ENCODE measurements at regions not wholly inside any gene's neighbourhood (a gene's known extent, or its start where the extent isn't known, plus 50 kb on each side); places are given as distances from the start of the nearest gene placed in this dataset.
"Not testable (repeated sequence)": the region's sequence is repeated elsewhere in the genome, so short reads cannot be mapped to it uniquely, and the experiment has no call there.

DNA sequence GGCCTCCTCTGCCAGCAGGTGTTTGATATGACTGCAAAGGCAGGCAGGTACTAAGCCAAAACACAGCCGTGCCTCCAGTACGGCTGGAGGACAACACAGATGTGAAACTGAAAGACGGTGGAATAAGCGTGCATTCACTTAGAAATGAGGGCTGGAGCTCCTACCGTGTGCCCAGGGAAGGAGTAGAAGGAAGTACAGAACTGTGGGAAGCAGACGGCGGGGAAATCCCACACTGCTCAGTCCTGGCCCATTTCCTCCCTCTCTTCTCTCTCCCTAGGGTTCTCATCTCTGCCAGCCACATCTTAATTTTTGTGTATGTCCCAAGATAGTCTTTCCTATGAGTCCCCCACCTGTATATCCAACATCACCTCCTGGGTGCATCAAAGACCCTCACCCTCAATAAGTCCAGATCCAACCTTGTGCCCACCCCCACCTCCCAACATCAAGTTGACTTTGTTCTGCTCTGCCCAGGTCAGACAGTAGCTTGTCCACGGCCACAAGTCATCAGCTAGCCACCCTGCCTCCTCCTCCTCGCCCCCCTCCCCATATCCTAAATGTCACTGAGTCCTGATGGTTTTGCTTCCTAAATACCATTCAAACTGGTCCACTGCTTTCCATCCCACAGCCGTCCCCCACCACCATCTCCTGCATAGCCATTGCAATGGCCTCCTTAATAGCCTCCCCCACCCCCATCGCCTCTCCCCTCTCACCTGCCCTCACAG lies 77.1 kb upstream of the RPL38 start:
- no peak for DNase-seq

GRCh38 chr17:74126959-74127358 lies 76.5 kb upstream of the RPL38 start:
- no peak for DNase-seq

- no peak for DNase-seq
These were observed 74.8 kb upstream of the RPL38 start for GRCh38 chr17:74128456-74129211.

- DNase-seq = not testable (repeated sequence)
These were observed 73.7 kb upstream of the RPL38 start for GRCh38 chr17:74129800-74130199.

DNA sequence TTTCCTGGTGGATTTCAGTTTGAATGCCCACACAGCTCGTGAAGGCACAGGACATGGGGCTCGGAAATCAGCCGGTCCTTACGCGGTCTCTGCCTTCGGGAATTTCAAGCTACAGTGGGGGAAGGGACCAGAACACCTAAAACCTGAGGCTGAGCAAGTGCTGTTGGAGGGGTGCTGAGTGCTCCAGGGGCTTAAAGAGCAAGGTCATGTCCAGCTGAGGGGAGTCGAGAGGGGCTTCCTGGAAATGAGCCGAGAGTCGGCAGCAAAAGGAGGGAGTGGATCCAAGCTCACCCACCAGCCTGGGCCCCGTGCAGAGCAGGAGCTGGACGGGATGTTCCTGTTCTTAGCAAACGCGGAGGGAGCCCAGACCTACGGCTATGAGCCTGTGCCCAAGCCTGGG lies 73.2 kb upstream of the RPL38 start:
- no peak for DNase-seq

DNA sequence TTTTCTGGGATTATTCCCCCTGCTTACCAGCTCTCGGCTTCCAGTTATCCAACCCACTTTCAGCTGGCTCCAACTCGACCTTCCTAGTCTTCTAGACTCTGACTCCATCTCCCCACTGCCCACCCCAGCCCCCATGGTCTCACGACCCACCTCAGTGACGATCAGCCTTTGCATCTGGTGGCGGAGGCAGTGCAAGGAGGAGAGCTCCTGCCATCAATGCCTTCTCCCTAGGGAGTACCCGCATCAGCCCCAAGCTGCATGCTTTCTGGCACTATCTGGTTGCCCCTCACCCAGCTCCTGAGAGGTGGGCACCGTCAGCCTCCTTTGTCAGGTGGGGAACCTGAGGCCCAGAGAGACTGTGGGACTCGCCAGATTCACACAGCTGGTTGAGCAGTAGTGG lies 72.6 kb upstream of the RPL38 start:
- no peak for DNase-seq

DNA sequence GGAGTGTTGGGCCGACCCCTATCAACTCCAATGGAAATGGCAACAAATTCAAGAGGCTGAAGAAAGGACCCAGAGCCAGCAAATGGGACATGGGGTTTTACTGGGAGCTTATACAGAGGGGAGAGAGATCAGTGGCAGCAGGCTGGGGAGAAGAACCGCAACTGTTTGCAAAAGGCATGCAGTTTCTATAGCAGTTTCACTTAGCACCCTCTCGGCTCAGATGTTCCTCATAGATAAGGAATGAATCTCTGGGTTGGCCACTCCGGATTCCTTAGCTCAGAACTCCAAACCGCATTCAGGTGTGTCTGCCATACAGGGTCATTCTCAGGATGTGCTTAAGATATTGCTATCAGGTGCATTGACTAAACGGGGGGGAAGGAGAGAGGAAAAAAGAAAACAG lies 71.1 kb upstream of the RPL38 start:
- DNase-seq = no peak

- DNase-seq = no peak
These were observed 69.7 kb upstream of the RPL38 start for GRCh38 chr17:74133740-74134139.

GRCh38 chr17:74134234-74134633 lies 69.2 kb upstream of the RPL38 start:
- DNase-seq = not testable (repeated sequence)

DNA sequence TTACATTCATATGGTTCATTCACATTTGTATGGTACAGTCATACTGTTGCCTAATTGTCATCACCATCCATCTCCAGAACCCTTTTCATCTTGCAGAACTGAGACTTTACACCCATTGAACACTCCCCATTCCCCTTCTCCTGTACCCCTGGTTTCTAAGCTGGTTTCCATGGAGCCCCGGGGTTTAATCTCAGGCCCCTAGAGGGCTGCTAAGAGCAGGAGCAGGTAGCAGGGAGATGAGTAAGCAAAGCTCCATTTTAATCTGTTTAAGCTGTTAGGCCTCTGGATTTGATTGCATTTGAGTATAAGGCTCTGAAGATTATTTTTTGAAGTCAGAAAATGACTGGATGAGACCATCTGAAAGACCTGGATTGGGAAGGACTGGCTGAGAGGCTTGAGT lies 68.5 kb upstream of the RPL38 start:
- DNase-seq = no peak

- DNase-seq = no peak
These were observed 67.9 kb upstream of the RPL38 start for GRCh38 chr17:74135391-74136167.

GRCh38 chr17:74137416-74137815 lies 66.1 kb upstream of the RPL38 start:
- no peak for DNase-seq

- no peak for DNase-seq
These were observed 64.4 kb upstream of the RPL38 start for GRCh38 chr17:74139120-74139519.

GRCh38 chr17:74140282-74140681 lies 63.2 kb upstream of the RPL38 start:
- no peak for DNase-seq

GRCh38 chr17:74141612-74142011 lies 61.9 kb upstream of the RPL38 start:
- no peak for DNase-seq

DNA sequence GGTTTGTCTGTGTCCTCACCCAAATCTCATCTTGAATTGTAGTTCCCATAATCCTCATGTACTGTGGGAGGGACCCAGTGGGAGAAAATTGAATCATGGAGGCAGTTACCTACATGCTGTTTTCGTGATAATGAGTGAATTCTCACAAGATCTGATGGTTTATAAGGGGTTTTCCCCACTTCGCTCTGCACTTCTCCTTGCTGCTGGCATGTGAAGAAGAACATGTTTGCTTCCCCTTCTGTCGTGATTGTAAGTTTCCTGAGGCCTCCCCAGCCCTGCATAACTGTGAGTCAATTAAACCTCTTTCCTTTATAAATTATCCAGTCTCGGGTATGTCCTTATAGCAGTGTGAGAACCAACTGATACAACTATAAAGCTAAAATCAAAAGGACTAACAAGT lies 60.2 kb upstream of the RPL38 start:
- DNase-seq = not testable (repeated sequence)

DNA sequence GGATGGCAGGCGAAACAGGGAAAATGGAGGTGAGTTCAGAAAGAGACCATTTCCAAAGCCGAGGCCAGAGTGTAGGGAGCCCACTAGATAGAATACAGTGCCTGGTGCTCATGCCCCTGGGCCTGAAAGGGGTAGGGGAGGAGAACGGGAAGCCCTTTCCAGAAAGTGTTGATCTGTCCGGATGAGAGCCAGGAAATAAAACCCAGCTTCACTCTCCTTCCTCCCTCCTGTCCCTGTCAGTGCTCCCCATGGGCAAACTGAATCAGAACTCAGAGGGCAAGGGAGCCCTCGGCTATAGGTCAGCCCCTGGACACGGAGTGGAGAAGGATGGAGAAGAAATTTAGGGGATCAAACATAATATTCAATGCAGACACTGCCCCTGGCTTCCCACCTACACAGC lies 57.7 kb upstream of the RPL38 start:
- no peak for DNase-seq

GRCh38 chr17:74146196-74146595 lies 57.3 kb upstream of the RPL38 start:
- no peak for DNase-seq

DNA sequence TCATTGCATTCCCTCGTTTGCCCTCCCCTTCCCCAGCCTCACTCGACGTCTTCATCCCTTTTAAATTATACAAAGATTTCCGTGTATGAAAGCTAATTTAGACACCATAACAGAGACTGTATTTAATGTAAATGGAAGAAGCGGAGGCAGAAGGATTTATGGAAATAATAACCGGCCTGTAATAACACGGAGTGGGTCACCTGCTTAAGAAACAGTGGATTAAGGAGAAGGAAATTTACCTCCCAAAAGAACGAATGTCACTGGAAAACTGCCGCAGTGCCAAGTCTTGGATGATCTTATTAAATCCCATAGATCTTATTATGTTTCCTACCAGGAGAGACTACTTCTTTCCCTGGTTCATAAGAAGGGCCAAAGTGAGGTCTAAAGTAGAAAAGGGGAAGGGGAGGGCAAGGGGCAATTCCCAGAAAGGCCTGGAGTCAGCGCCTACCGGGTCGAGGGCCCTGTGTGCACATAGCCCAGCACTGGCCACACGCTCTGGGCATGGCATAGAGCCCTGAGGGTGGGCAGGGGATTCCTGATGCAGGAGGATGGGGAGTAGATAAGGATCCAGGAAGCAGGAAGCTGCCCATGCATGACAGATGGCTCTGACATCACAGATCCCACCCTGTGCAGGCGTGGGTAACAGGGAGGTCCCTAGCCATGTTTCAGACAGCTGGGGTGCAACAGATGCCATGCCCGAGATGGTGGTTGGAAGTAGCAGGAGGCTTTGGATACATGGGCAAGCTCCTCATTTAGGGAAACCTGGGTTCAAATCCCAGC lies 56.2 kb upstream of the RPL38 start:
- DNase-seq = no peak

DNA sequence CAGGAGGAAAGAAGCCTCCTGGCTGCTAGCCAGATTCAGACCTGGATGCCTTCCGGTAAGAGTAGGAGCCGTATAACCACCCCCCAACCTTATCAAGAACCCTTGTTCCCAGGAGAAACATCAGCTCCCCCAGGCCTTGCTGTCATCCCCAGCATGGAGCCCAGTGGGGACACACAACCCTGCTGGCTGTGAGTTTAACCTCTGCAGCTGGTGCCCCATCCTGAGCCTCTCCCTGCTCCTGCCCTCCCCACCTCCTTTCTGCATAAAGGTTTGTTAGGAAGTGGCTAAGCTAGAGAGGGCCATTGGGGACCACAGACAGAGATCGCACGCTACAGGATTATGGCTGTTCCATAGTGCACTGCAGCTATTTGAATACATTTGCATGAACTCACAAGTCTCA lies 55.5 kb upstream of the RPL38 start:
- DNase-seq = no peak

- DNase-seq = no peak
These were observed 55.0 kb upstream of the RPL38 start for GRCh38 chr17:74148446-74148845.

GRCh38 chr17:74148901-74149596 lies 54.4 kb upstream of the RPL38 start:
- DNase-seq = no peak
